GM12878 (cell line): ENCODE measurements at regions not wholly inside any gene's neighbourhood (a gene's known extent, or its start where the extent isn't known, plus 50 kb on each side); places are given as distances from the start of the nearest gene placed in this dataset.

ENCODE experiments used
- ATAC-seq: fragments of 200-7000 bp; cut with Tn5 transposase; 3 replicates; pipeline ENCODE4 v1.9.1; 2020; ENCODE audit warnings: mild to moderate bottlenecking, moderate library complexity
- BruUV-seq: library from RNA; stranded (reverse); fragments of 400-500 nt; replicated peaks from 2 replicates; lab custom pipeline; 2021; lab: Mats Ljungman, UMichigan
- CTCF ChIA-PET: fragments of 300-600 bp; sonication (Branson Sonifier 250); formaldehyde crosslinking; extraction: SDS; loops from one replicate; lab custom pipeline; 2021; ENCODE audit warnings: inconsistent platforms; lab: Yijun Ruan, JAX
- POLR2A ChIA-PET: fragments of 350-600 bp; formaldehyde crosslinking; extraction: SDS; loops from one replicate; lab custom pipeline; 2021; ENCODE audit warnings: inconsistent platforms; lab: Charles Lee
- RAD21 ChIA-PET: fragments of 300-600 bp; sonication (Branson Sonifier 250); formaldehyde crosslinking; loops from one replicate; lab custom pipeline; 2023; ENCODE audit warnings: antibody characterized with exemption; ENCODE audit not compliant: unreplicated experiment; lab: Charles Lee
- SMC1A ChIA-PET: fragments of 300-600 bp; sonication (Branson Sonifier 250); formaldehyde crosslinking; loops from one replicate; lab custom pipeline; 2023; ENCODE audit not compliant: unreplicated experiment, uncharacterized antibody; lab: Charles Lee
- DNase-seq: peaks from one replicate; pipeline ENCODE4 v3.0.0-alpha.2; 2011; ENCODE audit warnings: low read depth, low spot score
- FAIRE-seq: peaks from 3 replicates; lab custom pipeline; 2011; peaks lifted over from hg19 to GRCh38; lab: Jason Lieb, UNC
- H2AFZ ChIP-seq: 2 replicates; pipeline ENCODE4 v1.6.0; 2011; ENCODE audit warnings: low read depth, low read length, control low read depth; ENCODE audit not compliant: control insufficient read depth
- H3K27ac ChIP-seq: 2 replicates; pipeline ENCODE4 v1.5.1; 2011; ENCODE audit warnings: control low read depth; ENCODE audit not compliant: control insufficient read depth, insufficient read depth
- H3K27me3 ChIP-seq, 2 experiments: replicated peaks in 1 of 2; 2 replicates each; pipeline versions ENCODE4 v1.6.0 to v1.6.1; 2011; ENCODE audit warnings: low read length in 1 of 2; ENCODE audit not compliant: control insufficient read depth in 2 of 2, insufficient read depth in 2 of 2
- H3K36me3 ChIP-seq, 2 experiments: 2 replicates each; pipeline ENCODE4 v1.5.1; 2011; ENCODE audit warnings: low read length in 1 of 2; ENCODE audit not compliant: control insufficient read depth in 2 of 2, insufficient read depth in 2 of 2
- H3K4me1 ChIP-seq: 2 replicates; pipeline ENCODE4 v1.6.1; 2011; ENCODE audit warnings: mild to moderate bottlenecking, low read length, moderate library complexity, mixed read lengths; ENCODE audit not compliant: control insufficient read depth, insufficient read depth
- H3K4me2 ChIP-seq: 2 replicates; pipeline ENCODE4 v1.6.0; 2011; ENCODE audit warnings: control low read depth; ENCODE audit not compliant: control insufficient read depth, insufficient read depth
- H3K4me3 ChIP-seq: fragments of 200-600 bp; sonication (generic); 2 replicates; pipeline ENCODE4 v1.5.1; 2016
- H3K79me2 ChIP-seq: 2 replicates; pipeline ENCODE4 v1.6.0; 2011; ENCODE audit warnings: low read length; ENCODE audit not compliant: control insufficient read depth, insufficient read depth
- H3K9ac ChIP-seq: 2 replicates; pipeline ENCODE4 v1.8.0; 2011; ENCODE audit warnings: low read length, control low read depth, mixed read lengths; ENCODE audit not compliant: control insufficient read depth, insufficient read depth
- H3K9me3 ChIP-seq: replicated peaks from 3 replicates; pipeline ENCODE4 v1.5.1; 2011; ENCODE audit warnings: mild to moderate bottlenecking, low read length; ENCODE audit not compliant: control insufficient read depth, insufficient read depth
- H4K20me1 ChIP-seq: 2 replicates; pipeline ENCODE4 v1.6.0; 2011; ENCODE audit not compliant: control insufficient read depth, insufficient read depth
- CHD4 ChIP-seq: fragments of 200-600 bp; sonication (generic); IDR thresholded peaks from 2 replicates; pipeline ENCODE4 v1.6.1; 2016; ENCODE audit warnings: mild to moderate bottlenecking
- E2F8 ChIP-seq: fragments of 450-650 bp; IDR thresholded peaks from 2 replicates; pipeline ENCODE4 v1.6.1; 2018; ENCODE audit warnings: mild to moderate bottlenecking, low read depth, moderate library complexity; ENCODE audit not compliant: partially characterized antibody
- EED ChIP-seq: sonication (generic); IDR thresholded peaks from 2 replicates; pipeline ENCODE4 v1.6.1; 2016; ENCODE audit warnings: antibody characterized with exemption, low read depth
- ETV6 ChIP-seq, 2 experiments: fragments of 450-650 bp in 1 of 2; IDR thresholded peaks in 1 of 2; conservative IDR thresholded peaks in 1 of 2; 2 replicates each; pipeline ENCODE4 v1.6.1; 2014; ENCODE audit warnings: antibody characterized with exemption in 1 of 2, borderline replicate concordance in 1 of 2, low read depth in 1 of 2, mild to moderate bottlenecking in 1 of 2, moderate library complexity in 1 of 2
- FOS ChIP-seq: IDR thresholded peaks from 3 replicates; pipeline ENCODE4 v1.6.1; 2011; ENCODE audit warnings: borderline replicate concordance; ENCODE audit not compliant: insufficient read length; ENCODE audit errors: extremely low read depth
- FOXM1 ChIP-seq: IDR thresholded peaks from 2 replicates; pipeline ENCODE4 v1.6.1; 2012; ENCODE audit warnings: low read depth, mild to moderate bottlenecking, inconsistent platforms, low read length, moderate library complexity
- MEF2A ChIP-seq: IDR thresholded peaks from 2 replicates; pipeline ENCODE4 v1.6.1; 2011; ENCODE audit warnings: low read depth, mild to moderate bottlenecking, low read length, moderate library complexity; ENCODE audit not compliant: insufficient read depth
- MLLT1 ChIP-seq: fragments of 450-650 bp; IDR thresholded peaks from 2 replicates; pipeline ENCODE4 v1.6.1; 2016; ENCODE audit warnings: mild to moderate bottlenecking
- PKNOX1 ChIP-seq: fragments of 450-650 bp; IDR thresholded peaks from 2 replicates; pipeline ENCODE4 v1.6.1; 2016; ENCODE audit warnings: mild to moderate bottlenecking
- SIN3A ChIP-seq: IDR thresholded peaks from 2 replicates; pipeline ENCODE4 v1.6.1; 2012; ENCODE audit warnings: low read depth, low read length, improper control_type of control experiment
- SIX5 ChIP-seq: IDR thresholded peaks from 2 replicates; pipeline ENCODE4 v1.6.1; 2011; ENCODE audit warnings: mild to moderate bottlenecking, low read depth, low read length, moderate library complexity; ENCODE audit not compliant: severe bottlenecking
- SMC3 ChIP-seq: IDR thresholded peaks from 2 replicates; pipeline ENCODE4 v1.6.1; 2011; ENCODE audit warnings: low read length, improper control_type of control experiment, borderline replicate concordance
- SRF ChIP-seq, 2 experiments: IDR thresholded peaks; 2 replicates each; pipeline ENCODE4 v1.6.1; 2011; ENCODE audit warnings: low read depth in 2 of 2, low read length in 2 of 2, mild to moderate bottlenecking in 1 of 2, moderate library complexity in 1 of 2
- YBX1 ChIP-seq: fragments of 450-650 bp; IDR thresholded peaks from 2 replicates; pipeline ENCODE4 v1.6.1; 2016; ENCODE audit warnings: antibody characterized with exemption
- YY1 ChIP-seq: IDR thresholded peaks from 2 replicates; pipeline ENCODE4 v1.6.1; 2011; ENCODE audit warnings: low read depth, mild to moderate bottlenecking, low read length
- ZNF274 ChIP-seq: IDR thresholded peaks from one replicate; pipeline ENCODE4 v1.8.0; 2011; ENCODE audit not compliant: insufficient read length, insufficient read depth
- WGBS: methylation state at CpG from one replicate; pipeline ENCODE4 v1.1.6; 2016; ENCODE audit warnings: low lambda C conversion rate; ENCODE audit not compliant: insufficient replicate concordance, insufficient coverage; ENCODE audit errors: missing lambda C conversion rate; 5-methylcytosine and 5-hydroxymethylcytosine counted together
- in situ Hi-C: fragments of 300-500 bp; cut with MboI; formaldehyde crosslinking; loops from 9 replicates; pipeline ENCODE4 v1.14.3; 2018; ENCODE audit warnings: mixed read lengths
- intact Hi-C: fragments of 100-400 bp; cut with micrococcal nuclease; formaldehyde crosslinking; loops from one replicate; pipeline ENCODE4 v1.14.2; 2022; ENCODE audit not compliant: unreplicated experiment

- CTCF ChIA-PET: no interaction called here
- no TSS peak for BruUV-seq
These were observed 329.2 kb upstream of the HAND2 start for GRCh38 chr4:173859091-173859713.

GRCh38 chr4:173858471-173858870 lies 328.4 kb upstream of the HAND2 start:
- H3K4me3 ChIP-seq: no peak overlapping the region
- H3K4me2 ChIP-seq: no peak overlapping the region
- in situ Hi-C loops: no loop called here
- H3K27ac ChIP-seq: no peak overlapping the region
- 0% methylated on average over 2 of the region's 2 CpGs for WGBS
- FAIRE-seq: no peak
- H3K36me3 ChIP-seq: no peaks in the 10 kb centered on the region
- H3K4me1 ChIP-seq: no peaks in the 10 kb centered on the region
- SMC1A ChIA-PET: no interaction called here
- no peak for DNase-seq
- CTCF ChIA-PET: no interaction called here
- RAD21 ChIA-PET: no interaction called here
- H2AFZ ChIP-seq: no peak overlapping the region
- ATAC-seq: no peak
- POLR2A ChIA-PET: no interaction called here
- no peaks in the 10 kb centered on the region for H4K20me1 ChIP-seq
- no TSS peak for BruUV-seq
- intact Hi-C loops: no loop called here
- H3K9ac ChIP-seq: no peak overlapping the region
- no peaks in the 10 kb centered on the region for H3K9me3 ChIP-seq
- H3K27me3 ChIP-seq: no peaks in the 10 kb centered on the region
- no peaks in the 10 kb centered on the region for H3K79me2 ChIP-seq
- no peak for TF ChIP-seq MLLT1
- no peak for TF ChIP-seq ETV6 (conservative IDR thresholded peaks at IDR 0.05 in 1 of 2, IDR thresholded peaks at IDR 0.05 in 1 of 2; ENCODE audit: borderline replicate concordance in 1 of 2, low read depth in 1 of 2)
- TF ChIP-seq EED: no peak
- no peak for TF ChIP-seq SMC3
- TF ChIP-seq E2F8: no peak
- no peak for TF ChIP-seq FOS

More at GRCh38 chr4:173859091-173859713, 329.2 kb upstream of the HAND2 start:
- Histone ChIP-seq H3K27ac (no peak overlapping the region), H3K4me3 (no peak overlapping the region), H4K20me1 (no peaks in the 10 kb centered on the region), H3K9ac (no peak overlapping the region), H3K4me1 (no peaks in the 10 kb centered on the region), H3K79me2 (no peaks in the 10 kb centered on the region), H3K4me2 (no peak overlapping the region), H3K36me3 (no peaks in the 10 kb centered on the region), H2AFZ (no peak overlapping the region), H3K27me3 (no peaks in the 10 kb centered on the region), H3K9me3 (no peaks in the 10 kb centered on the region)
- DNase-seq (no peak), FAIRE-seq (no peak), ATAC-seq (no peak)
- 24% methylated on average over 6 of the region's 6 CpGs for WGBS
- ChIA-PET SMC1A (no interaction called here), POLR2A (no interaction called here), RAD21 (no interaction called here)
- no peak for TF ChIP-seq CHD4
- TF ChIP-seq MEF2A: no peak
- TF ChIP-seq SIX5: no peak
- no peak for TF ChIP-seq SRF (IDR thresholded peaks at IDR 0.05; ENCODE audit: low read depth in 2 of 2, low read length in 2 of 2)
- TF ChIP-seq FOXM1: no peak
- no peak for TF ChIP-seq SIN3A
- TF ChIP-seq YBX1: no peak
- TF ChIP-seq PKNOX1: no peak
- no peak for TF ChIP-seq ZNF274
- no peak for TF ChIP-seq YY1
- intact Hi-C loops (no loop called here), in situ Hi-C loops (no loop called here)
